ENCODE measurements at regions not wholly inside any gene's neighbourhood (a gene's known extent, or its start where the extent isn't known, plus 50 kb on each side); places are given as distances from the start of the nearest gene placed in this dataset.

GRCh38 chr1:99438656-99439230 is 174.5 kb downstream of the PLPPR4 start:
- Histone ChIP-seq H3K23me2 (ENCODE audit: low read depth, low read length) (no peaks in the 10 kb centered on the region), H2BK15ac (ENCODE audit: low read length) (no peak overlapping the region), H4K20me1 (replicated peaks in 1 of 2; ENCODE audit: control insufficient read depth in 1 of 2, insufficient read depth in 2 of 2, low read length in 2 of 2) (no peaks in the 10 kb centered on the region), H3K4ac (replicated peaks; ENCODE audit: insufficient read length, low read depth, low read length) (no peak overlapping the region), H3K4me2 (ENCODE audit: insufficient read depth in 1 of 2, low read depth in 2 of 2, low read length in 2 of 2) (no peak overlapping the region), H3K4me1 (replicated peaks in 1 of 4; ENCODE audit: control insufficient read depth in 3 of 4, insufficient read depth in 4 of 4, low read length in 3 of 4) (no peaks in the 10 kb centered on the region), H3K9ac (replicated peaks in 1 of 4; ENCODE audit: extremely low read depth in 1 of 4, low read depth in 3 of 4, low read length in 3 of 4) (no peak overlapping the region), H2BK5ac (ENCODE audit: low read depth, low read length) (no peak overlapping the region), H3K36me3 (ENCODE audit: control insufficient read depth in 2 of 4, insufficient read depth in 4 of 4, low read length in 3 of 4) (no peaks in the 10 kb centered on the region), H4K91ac (replicated peaks; ENCODE audit: insufficient read length, low read length) (no peak overlapping the region), H2BK20ac (ENCODE audit: low read length) (no peak overlapping the region), H3K27ac (ENCODE audit: low read depth, low read length) (no peak overlapping the region), H4K5ac (ENCODE audit: insufficient read length, low read depth, low read length) (no peak overlapping the region), H3K18ac (ENCODE audit: extremely low read depth, low read length) (no peak overlapping the region), H3K27me3 (replicated peaks in 1 of 4; ENCODE audit: control insufficient read depth in 3 of 4, extremely low read depth in 1 of 4, insufficient read depth in 3 of 4, low read length in 3 of 4) (no peaks in the 10 kb centered on the region), H3K56ac (replicated peaks; ENCODE audit: insufficient read length, low read depth, low read length) (no peak overlapping the region), H2AFZ (ENCODE audit: low read length) (no peak overlapping the region), H3K14ac (ENCODE audit: insufficient read length) (no peak overlapping the region), H4K8ac (ENCODE audit: extremely low read depth, insufficient read depth, low read length) (no peak overlapping the region), H2BK12ac (ENCODE audit: low read depth, low read length) (no peak overlapping the region), H3K4me3 (ENCODE audit: extremely low read depth in 1 of 4, insufficient read depth in 2 of 4, low read depth in 3 of 4, low read length in 4 of 4) (no peak overlapping the region), H2BK120ac (replicated peaks; ENCODE audit: low read depth, low read length) (no peak overlapping the region), H3K9me3 (ENCODE audit: insufficient read depth in 2 of 2, low read depth in 1 of 2, low read length in 1 of 2) (no peaks in the 10 kb centered on the region), H2AK5ac (ENCODE audit: low read depth, low read length) (no peak overlapping the region), H3K79me2 (ENCODE audit: control insufficient read depth in 1 of 2, insufficient read depth in 2 of 2, low read length in 2 of 2) (no peaks in the 10 kb centered on the region), H3K79me1 (ENCODE audit: low read depth, low read length) (no peaks in the 10 kb centered on the region), H3K23ac (ENCODE audit: insufficient read length) (no peak overlapping the region)
- ChIA-PET POLR2A (ENCODE audit: partially characterized antibody) (no interaction called here), CTCF (ENCODE audit: partially characterized antibody) (interaction anchor here (0.8 to 2.1 kb wide), 5 partner anchors 13 to 247 kb away, joined by 3 to 8 read pairs (median 3); no protein-coding TSS in a partner anchor)
- TF ChIP-seq ASH2L (IDR thresholded peaks at IDR 0.05; ENCODE audit: low read length), result no peak
- no peak for TF ChIP-seq POLR2AphosphoS5 (IDR thresholded peaks at IDR 0.05; ENCODE audit: low read depth, low read length)
- no peak for TF ChIP-seq ATF2 (IDR thresholded peaks at IDR 0.05; ENCODE audit: low read length)
- TF ChIP-seq EP300 (IDR thresholded peaks at IDR 0.05; ENCODE audit: borderline replicate concordance in 1 of 2, low read depth in 2 of 2, low read length in 2 of 2), result no peak
- no peak for DNase-seq (ENCODE audit: low read depth in 1 of 2, low spot score in 2 of 2)
- WGBS, 2 experiments (ENCODE audit: extremely low coverage in 1 of 2, insufficient coverage in 1 of 2, insufficient read length in 1 of 2, insufficient replicate concordance in 2 of 2, low coverage in 1 of 2, low lambda C conversion rate in 2 of 2, missing lambda C conversion rate in 1 of 2), result 82% methylated on average over 4 of the region's 4 CpGs; no CpG with 5 or more reads in 1 of the 2 experiments
- FAIRE-seq, result no peak
